PC-3 (cell line): ENCODE measurements at regions not wholly inside any gene's neighbourhood (a gene's known extent, or its start where the extent isn't known, plus 50 kb on each side); places are given as distances from the start of the nearest gene placed in this dataset.

Experiments used
- ATAC-seq: fragments of 200-7000 bp; cut with Tn5 transposase; 2 replicates; pipeline ENCODE4 v1.9.1; 2020; ENCODE audit warnings: mild to moderate bottlenecking, moderate library complexity
- BruUV-seq: library from RNA; stranded (reverse); fragments of 400-500 nt; replicated peaks from 2 replicates; lab custom pipeline; 2021; lab: Mats Ljungman, UMichigan
- CTCF ChIA-PET: fragments of 300-600 bp; sonication (Branson Sonifier 250); formaldehyde crosslinking; loops from one replicate; lab custom pipeline; 2022; ENCODE audit warnings: antibody characterized with exemption; lab: Charles Lee
- POLR2A ChIA-PET: fragments of 300-600 bp; sonication (Branson Sonifier 250); formaldehyde crosslinking; loops from one replicate; lab custom pipeline; 2022; ENCODE audit warnings: antibody characterized with exemption; ENCODE audit not compliant: unreplicated experiment; lab: Charles Lee
- DNase-seq: peaks from one replicate; pipeline ENCODE4 v3.0.0-alpha.2; 2015
- H2AFZ ChIP-seq: fragments of 300-600 bp; sonication (generic); 2 replicates; pipeline ENCODE4 v1.6.0; 2016; ENCODE audit warnings: antibody characterized with exemption, low read length
- H3F3A ChIP-seq: fragments of 300-600 bp; sonication (generic); one replicate; pipeline ENCODE4 v1.6.0; 2017; ENCODE audit warnings: antibody characterized with exemption, low read length, control low read depth, mild to moderate bottlenecking; ENCODE audit not compliant: unreplicated experiment
- H3K27ac ChIP-seq: fragments of 300-600 bp; sonication (generic); 2 replicates; pipeline ENCODE4 v1.5.1; 2016; ENCODE audit warnings: mild to moderate bottlenecking, low read length
- H3K27me3 ChIP-seq: fragments of 300-600 bp; sonication (generic); 2 replicates; pipeline ENCODE4 v1.6.1; 2016; ENCODE audit warnings: low read length, mixed read lengths
- H3K36me3 ChIP-seq: fragments of 300-600 bp; sonication (generic); 2 replicates; pipeline ENCODE4 v1.6.1; 2016; ENCODE audit warnings: low read depth, mixed run types, low read length, mixed read lengths
- H3K4me1 ChIP-seq: fragments of 300-600 bp; sonication (generic); 2 replicates; pipeline ENCODE4 v1.5.1; 2016; ENCODE audit warnings: low read length; ENCODE audit not compliant: insufficient read depth
- H3K4me2 ChIP-seq: fragments of 300-600 bp; sonication (generic); 2 replicates; pipeline ENCODE4 v1.6.0; 2016; ENCODE audit warnings: low read length
- H3K4me3 ChIP-seq: fragments of 300-600 bp; sonication (generic); 2 replicates; pipeline ENCODE4 v1.5.1; 2016; ENCODE audit warnings: mild to moderate bottlenecking, low read length, mixed read lengths
- H3K79me2 ChIP-seq: fragments of 300-600 bp; sonication (generic); 2 replicates; pipeline ENCODE4 v1.6.1; 2017; ENCODE audit warnings: low read length, mixed read lengths
- H3K9ac ChIP-seq: fragments of 300-600 bp; sonication (generic); 2 replicates; pipeline ENCODE4 v1.6.0; 2016; ENCODE audit warnings: mild to moderate bottlenecking, low read length
- H3K9me2 ChIP-seq: fragments of 300-600 bp; sonication (generic); replicated peaks from 2 replicates; pipeline ENCODE4 v1.6.1; 2016; ENCODE audit warnings: mixed run types, low read length, mixed read lengths
- H3K9me3 ChIP-seq: fragments of 300-600 bp; sonication (generic); 2 replicates; pipeline ENCODE4 v1.6.1; 2016; ENCODE audit warnings: low read length, mixed read lengths
- H4K20me1 ChIP-seq: fragments of 300-600 bp; sonication (generic); 2 replicates; pipeline ENCODE4 v1.6.1; 2016; ENCODE audit warnings: low read length, mixed read lengths
- CTCF ChIP-seq: fragments of 300-600 bp; sonication (generic); conservative IDR thresholded peaks from 2 replicates; pipeline ENCODE4 v1.5.1; 2017; ENCODE audit warnings: antibody characterized with exemption, low read depth, mild to moderate bottlenecking, low read length
- EZH2 ChIP-seq: fragments of 300-600 bp; sonication (generic); IDR thresholded peaks from one replicate; pipeline ENCODE4 v1.6.1; 2017; ENCODE audit warnings: antibody characterized with exemption, mild to moderate bottlenecking, low read length; ENCODE audit not compliant: unreplicated experiment
- EZH2phosphoT487 ChIP-seq: fragments of 300-600 bp; sonication (generic); IDR thresholded peaks from 2 replicates; pipeline ENCODE4 v1.6.1; 2018; ENCODE audit warnings: mild to moderate bottlenecking, antibody characterized with exemption, low read length, borderline replicate concordance
- intact Hi-C: fragments of 100-400 bp; cut with micrococcal nuclease; formaldehyde crosslinking; loops from 2 replicates; pipeline ENCODE4 v1.9.0; 2023

- Histone ChIP-seq H2AFZ (no peak overlapping the region), H3K36me3 (no peaks in the 10 kb centered on the region), H3K79me2 (no peaks in the 10 kb centered on the region), H3K4me3 (no peak overlapping the region), H3F3A (no peaks in the 10 kb centered on the region), H4K20me1 (no peaks in the 10 kb centered on the region), H3K9me2 (no peaks in the 10 kb centered on the region), H3K4me1 (no peaks in the 10 kb centered on the region), H3K27ac (no peak overlapping the region), H3K4me2 (no peak overlapping the region), H3K27me3 (no peaks in the 10 kb centered on the region), H3K9ac (no peak overlapping the region), H3K9me3 (no peaks in the 10 kb centered on the region)
- DNase-seq (no peak), ATAC-seq (no peak)
- CTCF ChIA-PET: no interaction called here
- TF ChIP-seq CTCF (no peak), EZH2phosphoT487 (no peak), EZH2 (no peak)
- intact Hi-C loops: no loop called here
- POLR2A ChIA-PET: no interaction called here
- no TSS peak for BruUV-seq
Measured at GRCh38 chr3:4153771-4154170, 149.4 kb upstream of the SETMAR start.

GRCh38 chr3:4158329-4158728 lies 144.8 kb upstream of the SETMAR start:
- H3K4me1 ChIP-seq: no peaks in the 10 kb centered on the region
- H3F3A ChIP-seq: no peaks in the 10 kb centered on the region
- H4K20me1 ChIP-seq: no peaks in the 10 kb centered on the region
- no peak for ATAC-seq
- H3K4me2 ChIP-seq: no peak overlapping the region
- H3K79me2 ChIP-seq: no peaks in the 10 kb centered on the region
- H2AFZ ChIP-seq: no peak overlapping the region
- BruUV-seq: no TSS peak
- no peaks in the 10 kb centered on the region for H3K27me3 ChIP-seq
- no peaks in the 10 kb centered on the region for H3K36me3 ChIP-seq
- no peak overlapping the region for H3K4me3 ChIP-seq
- no peaks in the 10 kb centered on the region for H3K9me2 ChIP-seq
- no peak for DNase-seq
- no peaks in the 10 kb centered on the region for H3K9me3 ChIP-seq
- H3K27ac ChIP-seq: no peak overlapping the region
- ChIA-PET CTCF (no interaction called here), POLR2A (no interaction called here)
- no peak for TF ChIP-seq CTCF
- TF ChIP-seq EZH2phosphoT487: no peak
- no peak for TF ChIP-seq EZH2
- intact Hi-C loops: no loop called here
- no peak overlapping the region for H3K9ac ChIP-seq

- H3K27ac ChIP-seq: no peak overlapping the region
- no peaks in the 10 kb centered on the region for H3K9me3 ChIP-seq
- BruUV-seq: no TSS peak
- no peak overlapping the region for H2AFZ ChIP-seq
- no peak for DNase-seq
- H4K20me1 ChIP-seq: no peaks in the 10 kb centered on the region
- H3F3A ChIP-seq: no peaks in the 10 kb centered on the region
- H3K9me2 ChIP-seq: no peaks in the 10 kb centered on the region
- no peak for ATAC-seq
- no peaks in the 10 kb centered on the region for H3K79me2 ChIP-seq
- no peak overlapping the region for H3K4me3 ChIP-seq
- no peak overlapping the region for H3K4me2 ChIP-seq
- no peak for TF ChIP-seq EZH2phosphoT487
- intact Hi-C loops: no loop called here
- no peaks in the 10 kb centered on the region for H3K4me1 ChIP-seq
- POLR2A ChIA-PET: no interaction called here
- CTCF ChIA-PET: no interaction called here
- no peaks in the 10 kb centered on the region for H3K36me3 ChIP-seq
- no peaks in the 10 kb centered on the region for H3K27me3 ChIP-seq
- H3K9ac ChIP-seq: no peak overlapping the region
Measured at GRCh38 chr3:4162096-4162495, 141.1 kb upstream of the SETMAR start.
